H4 (cell line): ENCODE measurements at regions not wholly inside any gene's neighbourhood (a gene's known extent, or its start where the extent isn't known, plus 50 kb on each side); places are given as distances from the start of the nearest gene placed in this dataset.
"Not testable (repeated sequence)": the region's sequence is repeated elsewhere in the genome, so short reads cannot be mapped to it uniquely, and the experiment has no call there.

Source experiments
- DNase-seq: peaks from one replicate; pipeline ENCODE4 v3.0.0-alpha.2; 2015; ENCODE audit warnings: low spot score

DNA sequence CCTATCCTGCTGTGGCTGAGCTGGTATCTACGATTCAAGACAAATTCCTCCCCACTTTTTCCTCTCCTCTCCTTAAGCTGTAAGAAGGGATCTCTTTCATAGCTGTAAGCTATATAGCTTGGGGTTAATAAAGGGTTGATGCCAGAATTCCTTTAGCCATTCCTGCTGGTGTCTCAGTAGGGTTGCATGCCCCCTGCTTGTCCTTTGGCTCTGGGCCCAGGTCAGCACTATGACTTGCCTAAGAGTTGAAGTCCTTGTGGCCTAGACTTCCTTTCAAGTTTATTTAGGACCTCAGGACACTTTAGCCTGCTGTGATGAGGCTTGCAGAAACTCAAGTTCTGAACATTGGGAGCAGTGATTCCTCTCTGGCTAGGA is 270.0 kb downstream of the AMY1C start:
- no peak for DNase-seq

- DNase-seq = no peak
Observed at GRCh38 chr1:104028416-104029035, 278.8 kb downstream of the AMY1C start.

- no peak for DNase-seq
Observed at GRCh38 chr1:104029456-104029970, 279.8 kb downstream of the AMY1C start.

DNA sequence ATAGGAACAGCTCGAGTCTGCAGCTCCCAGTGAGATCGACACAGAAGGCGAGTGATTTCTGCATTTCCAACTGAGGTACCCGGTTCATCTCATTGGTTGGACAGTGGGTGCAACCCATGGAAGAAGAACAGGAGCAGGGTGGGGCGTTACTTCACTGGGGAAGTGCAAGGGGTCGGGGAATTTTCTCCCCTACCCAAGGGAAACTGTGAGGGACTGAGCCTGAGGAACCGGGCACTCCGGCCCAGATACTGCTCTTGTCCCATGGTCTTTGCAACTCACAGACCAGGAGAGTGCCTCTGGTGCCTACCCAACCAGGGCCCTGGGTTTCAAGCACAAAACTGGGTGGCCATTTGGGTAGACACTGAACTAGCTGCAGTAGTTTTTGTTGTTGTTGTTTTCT is 307.1 kb downstream of the AMY1C start:
- DNase-seq = no peak

GRCh38 chr1:104057219-104057898 is 307.7 kb downstream of the AMY1C start:
- peak; percentile 64 for DNase-seq

GRCh38 chr1:104061637-104062036 is 311.9 kb downstream of the AMY1C start:
- not testable (repeated sequence) for DNase-seq

- no peak for DNase-seq
Observed at GRCh38 chr1:104064399-104064798, 314.7 kb downstream of the AMY1C start.

DNA sequence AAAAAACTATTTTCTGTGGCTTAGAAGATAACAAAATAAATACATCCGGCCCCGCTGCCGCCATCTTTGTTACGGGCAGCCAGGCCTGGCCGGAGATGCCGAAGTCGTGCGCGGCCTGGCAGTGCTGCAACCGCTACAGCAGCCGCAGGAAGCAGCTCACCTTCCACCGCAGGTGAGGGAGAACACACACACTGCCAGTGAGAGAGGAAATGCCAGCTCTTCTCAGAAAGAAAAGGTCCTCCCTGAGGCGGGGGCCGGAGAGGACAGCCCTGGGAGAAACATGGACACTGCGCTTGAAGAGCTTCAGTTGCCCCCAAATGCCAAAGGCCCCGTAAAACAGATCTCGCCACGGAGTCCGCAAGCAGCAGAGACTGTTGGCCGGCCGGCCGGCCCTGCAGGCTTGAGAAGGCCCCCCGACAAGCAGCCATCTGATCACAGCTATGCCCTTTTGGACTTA is 323.2 kb downstream of the AMY1C start:
- peak; percentile 16 for DNase-seq

- DNase-seq = no peak
Observed at GRCh38 chr1:104073463-104073902, 323.8 kb downstream of the AMY1C start.

DNA sequence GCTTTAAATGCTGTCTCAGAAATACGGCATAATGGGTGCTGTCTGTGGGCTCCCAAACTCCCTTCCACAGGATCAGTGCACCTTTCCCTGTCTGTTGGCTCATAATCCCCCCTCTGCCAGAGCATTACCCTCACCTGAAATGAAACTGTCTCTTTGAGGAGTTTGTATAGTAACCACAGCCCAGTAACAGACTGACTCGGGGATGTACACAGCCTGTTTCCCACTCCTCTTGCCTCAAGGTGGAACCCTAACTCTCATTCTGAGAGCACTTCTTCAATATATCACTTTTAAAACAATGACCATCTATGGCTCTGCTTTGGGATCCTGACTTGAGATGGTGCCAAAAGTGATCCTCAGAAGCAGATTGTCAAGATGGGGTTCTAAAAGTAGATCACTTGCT is 332.5 kb downstream of the AMY1C start:
- DNase-seq = no peak

GRCh38 chr1:104084380-104084779 is 334.7 kb downstream of the AMY1C start:
- DNase-seq = no peak

- DNase-seq = no peak
Observed at GRCh38 chr1:104092698-104093097, 343.0 kb downstream of the AMY1C start.

DNA sequence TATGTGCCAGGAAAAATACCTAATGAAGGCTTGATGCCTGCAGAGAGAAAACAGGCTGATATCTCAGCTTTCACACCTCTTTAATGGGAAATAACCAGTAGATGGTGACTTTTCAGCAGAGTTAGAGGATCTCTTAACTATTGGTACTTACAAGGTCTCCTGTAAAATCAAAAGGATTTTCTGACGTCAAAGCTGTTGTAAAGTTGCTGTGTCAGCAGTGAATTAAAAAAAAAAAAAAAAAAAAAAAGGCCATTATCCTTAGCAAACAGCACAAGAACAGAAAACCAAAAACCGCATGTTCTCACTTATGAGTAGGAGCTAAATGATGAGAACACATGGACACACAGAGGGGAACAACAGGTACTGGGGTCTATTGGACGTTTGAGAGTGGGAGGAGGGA is 349.1 kb downstream of the AMY1C start:
- DNase-seq = no peak

DNA sequence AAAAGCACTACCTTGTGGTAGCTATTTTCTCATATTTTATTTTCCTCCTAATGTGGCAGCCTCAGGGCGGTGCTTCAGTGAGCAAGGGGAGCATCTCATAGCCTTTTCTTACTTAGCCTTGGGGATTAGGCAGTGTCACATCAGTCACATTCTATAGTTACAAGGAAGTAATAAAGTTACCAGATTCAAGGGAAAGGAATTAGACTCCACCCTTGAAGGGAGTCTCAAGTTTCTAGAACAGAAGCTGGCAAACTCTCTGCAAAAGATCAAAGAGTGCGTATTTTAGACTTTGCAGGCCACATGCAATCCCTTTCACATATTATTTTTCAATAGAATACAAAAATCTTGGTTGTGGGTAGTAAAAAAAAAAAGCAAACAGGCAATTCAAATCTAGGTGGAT is 350.4 kb downstream of the AMY1C start:
- DNase-seq = no peak

DNA sequence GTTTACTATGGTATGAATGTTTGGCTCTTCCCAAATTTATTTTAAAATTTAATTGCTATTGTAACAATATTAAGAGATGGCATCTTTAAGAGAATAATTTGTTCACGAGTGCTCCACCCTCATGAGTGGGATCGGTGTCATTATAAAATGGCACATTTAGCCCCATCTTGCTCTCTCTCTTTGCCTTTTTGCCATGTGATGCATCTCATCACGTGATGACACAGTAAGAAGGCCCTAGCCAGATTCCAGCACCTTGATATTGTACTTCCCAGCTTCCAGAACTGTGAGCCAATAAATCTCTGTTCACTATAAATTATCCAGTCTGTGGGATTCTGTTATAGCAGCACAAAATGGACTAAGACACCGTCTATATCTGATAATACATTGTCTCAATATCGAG is 355.8 kb downstream of the AMY1C start:
- DNase-seq = peak; percentile 36

DNA sequence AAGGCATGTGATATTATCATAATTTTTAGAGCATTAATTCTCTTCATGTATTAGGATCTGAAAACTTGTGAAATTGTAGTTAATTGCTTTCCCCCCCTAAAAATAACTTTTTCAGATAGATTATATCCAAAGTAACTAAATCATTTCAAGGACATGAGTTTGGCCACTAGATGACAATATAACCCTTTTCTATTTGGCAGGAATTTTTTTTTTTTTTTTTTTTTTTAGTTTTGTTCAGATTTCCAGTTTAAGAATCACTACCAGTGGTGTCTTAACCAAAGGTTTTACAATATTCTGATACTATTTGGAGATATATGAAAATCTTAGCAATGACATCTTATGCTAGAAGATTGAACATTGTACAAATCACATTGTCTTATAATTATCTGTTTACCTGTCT is 370.8 kb downstream of the AMY1C start:
- DNase-seq = no peak

DNA sequence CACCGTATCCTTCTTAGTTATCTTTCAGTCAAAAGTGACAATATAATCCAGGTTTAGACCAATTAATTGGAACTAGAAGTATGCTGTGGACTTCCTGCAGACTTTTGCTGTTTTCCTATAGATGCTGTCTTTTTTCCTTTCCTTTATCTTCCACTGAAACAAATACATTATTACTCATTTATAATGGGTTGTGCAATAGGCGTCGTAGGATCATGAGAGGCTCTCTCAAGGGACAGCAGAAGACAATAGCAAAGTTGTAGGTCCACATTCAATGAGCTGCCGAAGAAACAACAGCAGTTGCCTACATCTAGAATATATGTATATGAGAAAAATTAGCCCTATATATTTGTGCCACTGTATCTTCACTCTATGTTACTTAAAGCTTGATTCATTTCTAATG is 371.6 kb downstream of the AMY1C start:
- no peak for DNase-seq

DNA sequence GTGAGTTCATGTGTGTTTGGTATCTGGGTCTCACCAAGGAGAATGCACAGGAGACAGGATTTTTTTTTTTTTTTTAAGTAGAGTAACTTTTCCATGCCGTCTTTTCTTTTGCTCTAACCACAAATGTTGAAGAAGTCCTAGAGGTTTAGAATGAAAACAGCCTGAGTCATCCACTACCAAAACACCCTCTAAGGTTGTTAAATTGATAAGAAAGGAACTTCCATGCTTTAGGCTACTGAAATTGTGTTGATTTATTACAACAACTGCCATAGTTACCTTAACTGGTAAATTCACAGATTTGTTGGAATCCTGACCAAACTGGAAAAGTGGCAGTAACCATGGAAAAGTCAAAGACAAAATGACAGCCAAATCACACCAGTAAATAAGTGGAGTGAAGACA is 375.6 kb downstream of the AMY1C start:
- DNase-seq = peak; percentile 43

DNA sequence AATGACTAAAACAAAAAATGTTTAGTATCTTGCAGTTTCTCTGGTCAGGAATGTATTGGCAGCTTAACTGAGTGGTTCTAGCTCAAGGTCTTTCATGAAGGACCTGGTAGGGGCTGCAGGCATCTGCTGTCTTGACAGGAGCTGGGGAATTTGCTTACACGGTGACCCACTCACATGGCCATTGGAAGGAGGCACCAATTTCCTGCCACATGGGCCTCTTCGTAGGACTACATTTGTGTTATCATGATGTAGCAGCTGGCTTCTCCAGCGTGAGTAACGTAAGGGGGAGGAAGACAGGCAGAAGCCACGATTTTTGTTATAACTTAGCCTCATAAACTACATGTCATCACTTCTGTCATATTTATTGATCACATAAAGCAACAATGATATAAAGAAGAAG is 376.3 kb downstream of the AMY1C start:
- no peak for DNase-seq

- DNase-seq = peak; percentile 49
Observed at GRCh38 chr1:104132382-104132973, 382.8 kb downstream of the AMY1C start.

DNA sequence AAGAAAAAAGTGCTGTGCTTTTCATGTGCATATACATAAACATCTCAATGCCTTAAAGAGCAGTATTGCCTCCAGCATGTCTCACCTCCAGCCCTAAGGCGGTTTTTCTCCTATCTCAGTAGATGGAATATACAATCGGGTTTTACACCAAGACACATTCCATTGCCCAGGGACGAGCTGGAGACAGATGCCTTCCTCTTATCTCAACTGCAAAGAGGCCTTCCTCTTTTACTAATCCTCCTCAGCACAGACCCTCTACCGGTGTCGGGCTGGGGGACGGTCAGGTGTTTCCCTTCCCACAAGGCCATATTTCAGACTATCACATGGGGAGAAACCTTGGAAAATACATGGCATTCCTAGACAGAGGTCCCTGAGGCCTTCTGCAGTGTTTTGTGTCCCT is 385.3 kb downstream of the AMY1C start:
- not testable (repeated sequence) for DNase-seq

GRCh38 chr1:104136621-104137020 is 386.9 kb downstream of the AMY1C start:
- no peak for DNase-seq

DNA sequence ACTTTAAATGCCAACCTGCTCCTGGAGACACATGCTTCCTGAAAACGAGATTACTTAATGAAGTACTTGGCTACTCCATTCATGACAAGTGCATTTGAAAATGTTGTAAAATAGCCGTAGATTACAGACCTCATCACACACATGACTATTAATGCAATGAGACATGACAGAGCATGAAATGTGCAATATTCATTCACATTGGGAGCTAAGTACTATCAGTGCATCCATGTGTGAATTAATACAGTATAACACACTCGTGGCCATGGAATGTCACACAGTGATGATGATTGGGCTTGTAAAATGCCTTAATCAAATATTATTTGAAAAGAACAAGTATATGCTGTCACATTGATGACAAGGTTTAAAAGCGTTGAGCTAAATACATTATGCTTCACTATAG is 407.0 kb downstream of the AMY1C start:
- DNase-seq = no peak
